NCI-H774 (cell line): ENCODE measurements at regions not wholly inside any gene's neighbourhood (a gene's known extent, or its start where the extent isn't known, plus 50 kb on each side); places are given as distances from the start of the nearest gene placed in this dataset.
"Not testable (repeated sequence)": the region's sequence is repeated elsewhere in the genome, so short reads cannot be mapped to it uniquely, and the experiment has no call there.

ENCODE experiments used
- DNase-seq: peaks from one replicate; lab custom pipeline; 2025; lab: John Stamatoyannopoulos, UW

- DNase-seq = no peak
These were observed 140.3 kb downstream of the NR2F2 start for GRCh38 chr15:96470681-96471310.

- DNase-seq = no peak
These were observed 142.2 kb downstream of the NR2F2 start for GRCh38 chr15:96472681-96473080.

- DNase-seq = no peak
These were observed 143.1 kb downstream of the NR2F2 start for GRCh38 chr15:96473556-96473955.

GRCh38 chr15:96474231-96474664, 143.7 kb downstream of the NR2F2 start:
- DNase-seq = no peak

GRCh38 chr15:96477227-96477626, 146.7 kb downstream of the NR2F2 start:
- no peak for DNase-seq

GRCh38 chr15:96484412-96484811, 153.9 kb downstream of the NR2F2 start:
- not testable (repeated sequence) for DNase-seq

GRCh38 chr15:96484830-96485229, 154.3 kb downstream of the NR2F2 start:
- no peak for DNase-seq

- DNase-seq = no peak
These were observed 156.7 kb downstream of the NR2F2 start for GRCh38 chr15:96487245-96487644.

GRCh38 chr15:96491066-96491699, 160.7 kb downstream of the NR2F2 start:
- DNase-seq = not testable (repeated sequence)

- not testable (repeated sequence) for DNase-seq
These were observed 161.5 kb downstream of the NR2F2 start for GRCh38 chr15:96491700-96492644.

- DNase-seq = no peak
These were observed 164.0 kb downstream of the NR2F2 start for GRCh38 chr15:96494505-96494904.

- DNase-seq = no peak
These were observed 164.9 kb downstream of the NR2F2 start for GRCh38 chr15:96495386-96495785.

- DNase-seq = no peak
These were observed 167.5 kb downstream of the NR2F2 start for GRCh38 chr15:96497951-96498350.

GRCh38 chr15:96500508-96500907, 170.0 kb downstream of the NR2F2 start:
- no peak for DNase-seq

- no peak for DNase-seq
These were observed 170.9 kb downstream of the NR2F2 start for GRCh38 chr15:96501362-96501761.

- no peak for DNase-seq
These were observed 171.7 kb downstream of the NR2F2 start for GRCh38 chr15:96502196-96502595.

GRCh38 chr15:96503276-96503675, 172.8 kb downstream of the NR2F2 start:
- DNase-seq = no peak

GRCh38 chr15:96504371-96504770, 173.9 kb downstream of the NR2F2 start:
- DNase-seq = no peak

GRCh38 chr15:96505014-96505413, 174.5 kb downstream of the NR2F2 start:
- no peak for DNase-seq

- DNase-seq = no peak
These were observed 184.2 kb downstream of the NR2F2 start for GRCh38 chr15:96514607-96515285.

- no peak for DNase-seq
These were observed 184.9 kb downstream of the NR2F2 start for GRCh38 chr15:96515371-96515770.

GRCh38 chr15:96521386-96521785, 190.9 kb downstream of the NR2F2 start:
- no peak for DNase-seq
